Activated CD4-positive, alpha-beta memory T cell treated with anti-CD3 and anti-CD28 coated beads for 36 hours (primary cell): ENCODE measurements at regions not wholly inside any gene's neighbourhood (a gene's known extent, or its start where the extent isn't known, plus 50 kb on each side); places are given as distances from the start of the nearest gene placed in this dataset.

Source experiments
- CTCF ChIA-PET: fragments of 350-600 bp; sonication (Branson Sonifier 250); formaldehyde crosslinking; loops from one replicate; lab custom pipeline; 2021; ENCODE audit warnings: antibody characterized with exemption, inconsistent platforms; lab: Charles Lee
- POLR2A ChIA-PET: fragments of 350-600 bp; sonication (Branson Sonifier 250); formaldehyde crosslinking; loops from one replicate; lab custom pipeline; 2021; ENCODE audit warnings: antibody characterized with exemption; lab: Charles Lee
- DNase-seq: peaks from one replicate; pipeline ENCODE4 v3.0.0-alpha.2; 2020
- H3K27ac Mint-ChIP-seq: one replicate; pipeline ENCODE4 v1.8.0; 2021; ENCODE audit warnings: mixed read lengths
- H3K27me3 Mint-ChIP-seq: one replicate; pipeline ENCODE4 v1.8.0; 2021; ENCODE audit warnings: mixed read lengths
- H3K36me3 Mint-ChIP-seq: one replicate; pipeline ENCODE4 v1.8.0; 2021; ENCODE audit warnings: mixed read lengths
- H3K4me1 Mint-ChIP-seq: one replicate; pipeline ENCODE4 v1.8.0; 2021; ENCODE audit warnings: low read depth, mixed read lengths
- H3K4me3 Mint-ChIP-seq: one replicate; pipeline ENCODE4 v1.8.0; 2021; ENCODE audit warnings: mild to moderate bottlenecking, mixed read lengths
- H3K9me3 Mint-ChIP-seq: one replicate; pipeline ENCODE4 v1.8.0; 2021; ENCODE audit warnings: mixed read lengths
- intact Hi-C: fragments of 100-400 bp; cut with micrococcal nuclease; formaldehyde crosslinking; loops from one replicate; pipeline ENCODE4 v1.15.1; 2023

GRCh38 chr9:74282526-74283253 is 214.4 kb upstream of the RORB start:
- H3K4me1 Mint-ChIP-seq: no peaks in the 10 kb centered on the region
- POLR2A ChIA-PET: no interaction called here
- peaks cover 2% of the 10 kb centered on the region for H3K9me3 Mint-ChIP-seq
- no peak for DNase-seq
- no peaks in the 10 kb centered on the region for H3K36me3 Mint-ChIP-seq
- intact Hi-C loops: no loop called here
- H3K27ac Mint-ChIP-seq: no peak overlapping the region
- CTCF ChIA-PET: interaction anchor here (0.6 kb wide), 1 partner anchor 1887 kb away, joined by 3 read pairs; no protein-coding TSS in a partner anchor
- H3K27me3 Mint-ChIP-seq: no peaks in the 10 kb centered on the region
- no peak overlapping the region for H3K4me3 Mint-ChIP-seq

GRCh38 chr9:74284581-74285450 is 212.3 kb upstream of the RORB start:
- CTCF ChIA-PET: no interaction called here
- DNase-seq: no peak
- intact Hi-C loops: no loop called here
- H3K9me3 Mint-ChIP-seq: peaks cover 2% of the 10 kb centered on the region
- no peaks in the 10 kb centered on the region for H3K4me1 Mint-ChIP-seq
- H3K27ac Mint-ChIP-seq: no peak overlapping the region
- POLR2A ChIA-PET: no interaction called here
- H3K27me3 Mint-ChIP-seq: no peaks in the 10 kb centered on the region
- no peak overlapping the region for H3K4me3 Mint-ChIP-seq
- no peaks in the 10 kb centered on the region for H3K36me3 Mint-ChIP-seq

- Mint-ChIP-seq H3K4me1 (no peaks in the 10 kb centered on the region), H3K9me3 (peaks cover 3% of the 10 kb centered on the region), H3K36me3 (no peaks in the 10 kb centered on the region), H3K4me3 (no peak overlapping the region), H3K27ac (no peak overlapping the region), H3K27me3 (no peaks in the 10 kb centered on the region)
- intact Hi-C loops: no loop called here
- ChIA-PET POLR2A (no interaction called here), CTCF (no interaction called here)
- no peak for DNase-seq
Measured at GRCh38 chr9:74293479-74293878, 203.7 kb upstream of the RORB start.

- ChIA-PET POLR2A (no interaction called here), CTCF (no interaction called here)
- no peak for DNase-seq
- no peaks in the 10 kb centered on the region for H3K9me3 Mint-ChIP-seq
- no peak overlapping the region for H3K27ac Mint-ChIP-seq
- no peak overlapping the region for H3K4me3 Mint-ChIP-seq
- no peaks in the 10 kb centered on the region for H3K4me1 Mint-ChIP-seq
- no peaks in the 10 kb centered on the region for H3K27me3 Mint-ChIP-seq
- H3K36me3 Mint-ChIP-seq: no peaks in the 10 kb centered on the region
- intact Hi-C loops: no loop called here
Measured at GRCh38 chr9:74303945-74304344, 193.2 kb upstream of the RORB start.

GRCh38 chr9:74304598-74304997 is 192.5 kb upstream of the RORB start:
- H3K4me1 Mint-ChIP-seq: no peaks in the 10 kb centered on the region
- POLR2A ChIA-PET: no interaction called here
- intact Hi-C loops: no loop called here
- no peaks in the 10 kb centered on the region for H3K27me3 Mint-ChIP-seq
- DNase-seq: no peak
- no peaks in the 10 kb centered on the region for H3K36me3 Mint-ChIP-seq
- no peak overlapping the region for H3K4me3 Mint-ChIP-seq
- CTCF ChIA-PET: no interaction called here
- no peak overlapping the region for H3K27ac Mint-ChIP-seq
- H3K9me3 Mint-ChIP-seq: no peaks in the 10 kb centered on the region

GRCh38 chr9:74309654-74310053 is 187.5 kb upstream of the RORB start:
- intact Hi-C loops: no loop called here
- no peak for DNase-seq
- CTCF ChIA-PET: no interaction called here
- Mint-ChIP-seq H3K4me1 (no peaks in the 10 kb centered on the region), H3K9me3 (peaks cover 4% of the 10 kb centered on the region), H3K36me3 (no peaks in the 10 kb centered on the region), H3K27me3 (no peaks in the 10 kb centered on the region), H3K4me3 (no peak overlapping the region), H3K27ac (no peak overlapping the region)
- POLR2A ChIA-PET: no interaction called here

GRCh38 chr9:74317235-74317634 is 179.9 kb upstream of the RORB start:
- Mint-ChIP-seq H3K4me1 (no peaks in the 10 kb centered on the region), H3K4me3 (no peak overlapping the region), H3K27ac (no peak overlapping the region), H3K36me3 (no peaks in the 10 kb centered on the region), H3K9me3 (peaks cover 15% of the 10 kb centered on the region), H3K27me3 (no peaks in the 10 kb centered on the region)
- intact Hi-C loops: no loop called here
- ChIA-PET POLR2A (no interaction called here), CTCF (no interaction called here)
- no peak for DNase-seq

- H3K36me3 Mint-ChIP-seq: no peaks in the 10 kb centered on the region
- no peaks in the 10 kb centered on the region for H3K27me3 Mint-ChIP-seq
- ChIA-PET CTCF (no interaction called here), POLR2A (no interaction called here)
- intact Hi-C loops: no loop called here
- DNase-seq: no peak
- H3K9me3 Mint-ChIP-seq: peaks cover 13% of the 10 kb centered on the region
- H3K4me3 Mint-ChIP-seq: no peak overlapping the region
- no peaks in the 10 kb centered on the region for H3K4me1 Mint-ChIP-seq
- no peak overlapping the region for H3K27ac Mint-ChIP-seq
Measured at GRCh38 chr9:74321396-74321795, 175.7 kb upstream of the RORB start.

GRCh38 chr9:74322661-74323314 is 174.3 kb upstream of the RORB start:
- Mint-ChIP-seq H3K27me3 (no peaks in the 10 kb centered on the region), H3K4me3 (no peak overlapping the region), H3K36me3 (no peaks in the 10 kb centered on the region), H3K9me3 (peaks cover 13% of the 10 kb centered on the region), H3K4me1 (no peaks in the 10 kb centered on the region), H3K27ac (no peak overlapping the region)
- DNase-seq: no peak
- intact Hi-C loops: no loop called here
- ChIA-PET POLR2A (no interaction called here), CTCF (no interaction called here)

GRCh38 chr9:74330487-74331214 is 166.5 kb upstream of the RORB start:
- no peaks in the 10 kb centered on the region for H3K27me3 Mint-ChIP-seq
- intact Hi-C loops: no loop called here
- POLR2A ChIA-PET: no interaction called here
- H3K4me1 Mint-ChIP-seq: peaks cover 4% of the 10 kb centered on the region
- CTCF ChIA-PET: no interaction called here
- H3K27ac Mint-ChIP-seq: no peak overlapping the region
- no peak overlapping the region for H3K4me3 Mint-ChIP-seq
- no peaks in the 10 kb centered on the region for H3K36me3 Mint-ChIP-seq
- DNase-seq: no peak
- no peaks in the 10 kb centered on the region for H3K9me3 Mint-ChIP-seq

GRCh38 chr9:74331607-74332006 is 165.5 kb upstream of the RORB start:
- intact Hi-C loops: no loop called here
- no peaks in the 10 kb centered on the region for H3K9me3 Mint-ChIP-seq
- ChIA-PET POLR2A (no interaction called here), CTCF (no interaction called here)
- H3K27ac Mint-ChIP-seq: no peak overlapping the region
- DNase-seq: no peak
- H3K4me1 Mint-ChIP-seq: peaks cover 4% of the 10 kb centered on the region
- no peaks in the 10 kb centered on the region for H3K27me3 Mint-ChIP-seq
- H3K36me3 Mint-ChIP-seq: no peaks in the 10 kb centered on the region
- H3K4me3 Mint-ChIP-seq: no peak overlapping the region
